ENCODE measurements at regions not wholly inside any gene's neighbourhood (a gene's known extent, or its start where the extent isn't known, plus 50 kb on each side); places are given as distances from the start of the nearest gene placed in this dataset.

DNA sequence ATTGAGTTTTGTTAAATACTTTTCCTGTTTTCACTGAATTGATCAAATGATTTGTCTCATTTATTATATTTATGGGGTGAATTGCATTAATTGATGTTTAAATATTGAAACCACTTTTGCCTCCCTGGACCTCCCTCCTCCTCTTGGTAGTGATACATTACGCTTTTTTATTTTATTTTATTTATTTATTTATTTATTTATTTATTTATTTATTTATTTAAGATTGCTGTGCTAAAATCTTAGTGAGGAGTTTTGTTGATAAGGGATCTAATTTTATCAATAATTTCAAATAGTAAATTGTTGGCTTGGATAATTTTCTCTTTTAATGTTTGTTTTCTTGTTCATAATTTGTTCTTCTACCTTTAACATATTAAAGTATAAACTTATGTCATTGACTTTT lies 1281.0 kb upstream of the NXPH2 start:
- DNase-seq = no peak

DNA sequence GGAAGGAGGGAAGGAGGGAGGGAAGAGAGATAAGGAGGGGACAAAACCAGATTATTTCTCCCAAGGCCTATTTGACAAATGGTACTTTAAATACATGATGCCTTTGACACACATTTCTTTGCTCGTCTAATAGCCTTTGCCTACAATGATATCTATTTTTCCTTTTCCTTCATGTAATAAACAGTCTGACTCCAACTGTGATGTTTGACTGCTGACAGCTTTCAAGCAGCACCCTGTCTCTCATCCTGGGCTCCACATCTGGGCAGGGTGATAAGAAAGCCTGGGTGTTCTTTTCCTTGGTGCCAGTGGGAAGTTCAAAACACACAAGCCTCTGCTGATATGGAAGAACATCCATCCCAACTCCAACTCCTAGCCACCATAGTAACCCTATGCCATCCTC lies 1277.7 kb upstream of the NXPH2 start:
- no peak for DNase-seq

DNA sequence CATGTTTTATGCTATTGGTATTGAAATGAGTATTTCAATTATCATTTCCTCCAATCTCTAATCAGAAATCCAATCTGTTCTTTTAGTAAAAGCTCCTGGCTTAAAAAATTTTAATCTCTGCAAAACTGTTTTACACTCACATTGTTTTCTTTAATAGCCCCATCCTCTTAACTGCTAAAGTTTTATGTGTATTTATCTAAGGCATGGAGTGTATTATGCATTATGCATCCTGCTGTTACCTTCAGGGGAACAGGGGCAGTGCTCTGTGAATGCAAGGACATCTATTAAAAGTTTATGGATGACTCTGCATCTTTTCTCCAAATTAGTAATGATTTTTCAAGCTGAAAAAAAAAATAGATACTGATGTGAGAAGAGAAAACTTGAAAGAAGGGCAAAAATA lies 1261.6 kb upstream of the NXPH2 start:
- no peak for DNase-seq

DNA sequence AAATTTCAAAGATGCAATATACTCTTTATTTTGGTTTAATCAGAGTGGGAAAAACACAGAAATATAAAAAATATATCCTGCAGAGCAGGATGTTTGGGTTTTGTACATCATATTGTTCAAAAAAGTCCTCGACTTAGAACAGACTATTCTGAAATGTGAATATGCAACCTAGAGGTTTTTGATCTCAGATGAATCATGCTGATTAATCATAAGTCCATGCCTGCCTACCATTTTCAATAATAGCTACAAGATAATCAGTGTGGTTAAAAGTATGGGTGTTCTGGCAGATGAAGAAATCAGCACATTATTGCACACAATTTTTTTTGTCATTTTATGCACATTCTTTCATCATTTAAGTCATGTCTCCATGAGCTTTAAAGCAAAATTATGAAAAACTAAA lies 1261.0 kb upstream of the NXPH2 start:
- DNase-seq = no peak

DNA sequence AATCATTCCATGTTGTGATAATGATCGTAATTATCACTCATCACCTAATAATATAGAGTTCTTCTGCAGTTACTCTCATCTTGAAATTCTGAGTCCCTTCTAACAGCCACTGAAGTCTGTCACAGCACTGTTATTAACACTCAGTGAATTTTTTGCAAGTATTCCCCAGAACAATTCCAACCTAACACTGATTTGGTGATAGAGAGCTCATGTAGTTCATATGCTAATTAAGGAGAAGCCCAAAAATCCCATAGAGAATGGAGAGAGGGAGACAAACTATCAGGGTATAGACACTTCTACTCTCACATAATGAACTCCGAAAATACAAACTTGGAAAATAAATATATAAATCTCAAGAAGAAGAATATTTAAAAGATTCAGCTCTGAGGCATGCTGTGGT lies 1253.4 kb upstream of the NXPH2 start:
- no peak for DNase-seq

DNA sequence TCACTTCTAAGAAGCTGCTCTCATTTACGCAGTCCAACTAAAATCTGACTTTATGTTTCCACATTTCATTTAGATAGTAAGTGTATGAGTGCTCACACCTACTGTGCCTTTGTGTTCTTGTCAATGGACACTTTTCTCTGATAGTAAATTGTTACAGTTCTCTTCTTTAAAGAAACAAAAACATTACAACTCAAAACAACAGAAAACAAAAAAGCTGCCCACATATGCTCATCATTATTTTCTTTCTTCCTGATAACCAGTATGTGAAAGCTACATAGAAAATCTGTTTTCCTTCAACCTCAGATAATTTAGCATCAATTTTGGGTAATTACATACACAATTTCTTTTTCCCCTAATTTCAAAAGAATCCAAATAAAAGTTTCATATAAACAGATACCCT lies 1247.8 kb upstream of the NXPH2 start:
- DNase-seq = no peak

DNA sequence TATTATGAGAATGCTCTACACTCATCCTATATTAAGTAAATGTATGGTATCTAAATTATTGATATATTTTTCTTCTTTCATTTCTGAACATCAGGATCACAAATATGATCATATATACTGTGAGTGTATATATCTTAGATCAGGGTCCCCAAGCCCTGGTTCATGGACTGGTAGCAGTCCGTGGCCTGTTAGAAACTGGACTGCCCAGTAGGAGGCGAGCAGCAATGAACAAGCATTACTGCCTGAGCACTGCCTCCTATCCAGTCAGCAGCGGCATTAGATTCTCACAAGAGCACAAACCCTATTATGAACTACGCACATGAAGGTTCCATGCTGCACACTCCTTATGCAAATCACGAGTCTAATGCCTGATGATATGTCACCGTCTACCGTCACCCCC lies 1247.1 kb upstream of the NXPH2 start:
- DNase-seq = no peak

DNA sequence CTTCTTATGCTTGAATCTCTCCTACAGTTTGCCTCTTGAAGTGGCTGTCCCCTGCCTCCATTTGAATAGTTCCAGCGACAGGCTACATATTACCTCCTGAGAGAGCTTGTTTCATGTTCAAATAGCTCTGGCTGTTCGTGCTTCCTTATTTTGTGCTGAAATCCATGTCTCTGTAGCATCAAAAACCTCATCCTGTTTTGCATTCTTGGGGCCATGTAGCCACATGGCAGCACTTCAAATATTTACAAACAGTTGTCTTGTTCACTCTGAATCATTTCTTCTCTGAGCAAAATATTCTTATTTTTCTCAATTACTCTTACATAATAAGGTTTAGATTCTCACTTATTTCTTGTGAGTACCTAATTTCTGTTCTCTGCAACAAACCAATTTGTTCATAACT lies 1243.1 kb upstream of the NXPH2 start:
- DNase-seq = no peak

DNA sequence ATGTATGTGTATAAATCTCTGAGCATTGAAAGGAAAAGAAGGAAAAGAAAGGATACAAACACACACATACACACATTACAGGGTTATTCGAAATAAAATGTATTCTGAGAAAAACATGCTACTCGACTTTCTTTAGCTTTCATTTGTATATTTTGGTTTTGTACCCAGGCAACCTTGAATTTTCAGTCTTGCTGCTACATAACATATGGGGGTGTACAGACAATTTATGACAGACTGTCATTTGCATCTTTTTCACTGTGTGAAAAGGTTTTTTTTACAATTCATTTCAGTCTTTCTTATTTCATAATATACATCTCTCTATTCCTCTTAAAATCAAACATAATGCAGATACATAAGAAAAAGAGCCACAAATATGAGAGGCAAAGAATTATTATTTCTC lies 1238.4 kb upstream of the NXPH2 start:
- no peak for DNase-seq

DNA sequence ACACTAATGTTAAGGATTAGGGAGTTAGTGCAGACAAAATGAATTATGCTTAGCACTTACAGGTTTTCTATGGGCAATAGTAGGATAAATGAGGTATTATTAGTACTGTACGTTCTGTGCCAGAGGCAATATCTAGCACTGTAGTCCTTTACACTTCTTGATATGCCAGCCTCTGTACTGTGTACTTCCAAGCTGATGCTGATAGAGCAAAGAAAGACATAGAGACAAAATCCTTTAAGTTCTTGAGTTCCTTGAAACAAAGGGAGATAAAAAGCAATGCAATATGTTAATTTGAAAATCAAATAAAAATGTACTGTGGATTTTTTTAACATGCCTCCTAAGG lies 1234.0 kb upstream of the NXPH2 start:
- DNase-seq = no peak

DNA sequence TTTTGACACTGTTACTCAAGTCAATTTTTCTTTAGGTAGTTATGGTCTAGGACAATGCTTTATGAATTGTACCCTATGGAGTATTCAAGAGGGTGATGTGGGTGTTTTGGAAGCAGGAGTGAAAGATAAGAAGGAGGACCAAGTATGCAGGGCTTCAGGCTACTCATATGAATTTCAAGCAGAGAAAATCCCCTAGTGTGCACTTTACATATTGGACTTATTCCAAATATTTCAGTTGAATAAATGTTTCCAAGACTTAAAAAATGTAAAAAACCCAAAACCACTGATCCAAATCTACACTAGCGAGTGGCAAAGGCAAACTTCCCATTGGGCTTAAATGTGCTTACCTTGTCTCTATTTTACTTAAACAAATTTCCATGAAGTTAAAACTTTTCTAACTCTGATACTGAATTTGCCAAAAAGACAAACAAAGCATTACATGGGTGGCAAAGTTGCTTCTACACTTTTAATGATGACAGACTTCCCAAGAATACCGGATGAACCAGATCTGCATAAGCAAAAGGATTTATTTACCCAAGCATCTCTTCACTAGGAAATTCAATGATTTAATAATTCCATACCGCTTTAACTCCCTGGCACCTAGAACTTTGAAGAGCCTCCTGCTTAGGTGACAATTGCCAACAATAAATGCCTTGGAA lies 1233.5 kb upstream of the NXPH2 start:
- no peak for DNase-seq

DNA sequence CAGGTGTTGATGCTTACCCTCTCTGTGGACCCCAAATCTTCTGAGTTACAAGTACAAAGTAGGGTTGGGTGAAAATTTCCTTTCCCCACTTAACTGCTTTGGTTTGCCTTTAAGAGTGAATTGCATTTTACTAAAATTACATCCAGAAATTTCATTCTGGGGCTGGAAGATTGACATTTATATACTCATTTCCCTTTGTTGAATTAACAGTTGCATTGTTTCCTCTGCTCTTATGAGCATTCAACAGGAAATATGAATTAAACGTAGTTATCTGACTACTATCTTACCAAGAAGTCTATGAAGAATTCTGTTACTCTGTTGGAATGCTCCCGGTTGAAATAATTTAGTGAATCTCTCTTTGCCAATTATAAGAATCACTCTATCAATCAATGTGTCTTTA lies 1231.1 kb upstream of the NXPH2 start:
- DNase-seq = no peak

DNA sequence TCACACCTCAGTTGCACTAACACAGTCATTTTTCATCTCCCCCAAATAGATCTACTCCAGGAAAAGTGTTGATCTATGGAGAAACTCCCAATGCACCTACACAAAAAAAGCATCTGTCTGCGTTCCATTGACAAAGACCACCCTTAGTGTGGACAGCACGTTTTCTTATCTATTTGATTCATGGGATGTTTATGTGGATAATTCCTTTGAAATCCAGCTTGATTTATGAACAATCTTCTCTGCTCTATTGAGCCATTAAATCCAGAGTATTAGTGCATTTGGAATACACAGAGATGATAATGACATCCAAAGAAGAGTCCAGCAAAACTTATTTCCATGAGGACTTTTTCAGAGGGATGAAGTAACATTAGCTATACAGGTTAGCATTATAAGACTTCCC lies 1221.9 kb upstream of the NXPH2 start:
- DNase-seq = no peak

DNA sequence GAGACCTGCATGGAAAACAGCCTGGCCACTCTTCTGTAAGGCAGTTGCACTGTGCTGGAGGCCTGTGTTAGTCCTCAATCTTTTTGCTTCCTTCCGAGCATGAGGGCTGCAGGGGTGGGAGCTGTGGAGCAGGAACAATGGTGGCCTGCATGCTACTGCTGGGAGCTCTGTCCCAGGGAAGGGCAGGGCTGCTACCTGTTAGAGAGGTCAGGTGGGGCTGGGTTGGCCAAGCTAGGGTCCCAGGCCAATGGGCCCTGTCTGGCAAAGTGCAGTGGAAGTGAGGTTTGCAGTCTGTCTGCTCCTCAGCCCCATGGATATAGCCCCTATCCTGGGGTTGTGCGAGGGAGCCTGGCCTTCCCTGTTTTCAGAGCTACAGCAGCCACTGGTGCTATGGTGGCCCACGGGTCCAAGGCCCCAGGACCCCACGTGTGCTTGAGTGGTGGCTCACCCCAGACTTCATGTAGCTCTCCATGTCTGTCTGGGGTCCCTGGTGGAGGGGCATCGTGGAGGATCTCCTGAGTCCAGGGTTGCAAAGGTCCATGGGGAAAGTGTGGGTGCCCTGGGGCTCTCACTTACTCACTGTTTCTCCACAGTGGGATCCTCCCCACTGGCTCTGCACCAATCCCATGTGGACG lies 1212.6 kb upstream of the NXPH2 start:
- DNase-seq = no peak

DNA sequence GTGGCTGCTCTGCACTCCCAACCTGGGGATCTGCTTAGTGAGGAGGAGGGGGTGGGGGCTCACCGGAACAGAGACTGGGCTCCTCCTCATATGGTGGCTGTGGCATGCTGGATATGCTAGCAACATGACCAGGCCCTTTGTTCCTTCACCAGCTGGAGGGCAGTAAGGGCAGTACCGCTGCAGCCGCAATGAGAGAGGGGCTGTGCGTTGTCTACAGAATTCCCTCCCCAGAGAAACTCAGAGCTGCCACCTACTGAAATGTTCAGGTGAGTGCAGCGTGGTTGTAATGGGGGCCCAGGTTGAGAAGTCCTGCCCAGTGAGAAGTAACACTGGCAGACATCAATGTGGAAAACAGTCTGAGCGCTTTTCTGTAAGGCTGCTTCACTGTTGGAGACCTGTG lies 1211.9 kb upstream of the NXPH2 start:
- no peak for DNase-seq

DNA sequence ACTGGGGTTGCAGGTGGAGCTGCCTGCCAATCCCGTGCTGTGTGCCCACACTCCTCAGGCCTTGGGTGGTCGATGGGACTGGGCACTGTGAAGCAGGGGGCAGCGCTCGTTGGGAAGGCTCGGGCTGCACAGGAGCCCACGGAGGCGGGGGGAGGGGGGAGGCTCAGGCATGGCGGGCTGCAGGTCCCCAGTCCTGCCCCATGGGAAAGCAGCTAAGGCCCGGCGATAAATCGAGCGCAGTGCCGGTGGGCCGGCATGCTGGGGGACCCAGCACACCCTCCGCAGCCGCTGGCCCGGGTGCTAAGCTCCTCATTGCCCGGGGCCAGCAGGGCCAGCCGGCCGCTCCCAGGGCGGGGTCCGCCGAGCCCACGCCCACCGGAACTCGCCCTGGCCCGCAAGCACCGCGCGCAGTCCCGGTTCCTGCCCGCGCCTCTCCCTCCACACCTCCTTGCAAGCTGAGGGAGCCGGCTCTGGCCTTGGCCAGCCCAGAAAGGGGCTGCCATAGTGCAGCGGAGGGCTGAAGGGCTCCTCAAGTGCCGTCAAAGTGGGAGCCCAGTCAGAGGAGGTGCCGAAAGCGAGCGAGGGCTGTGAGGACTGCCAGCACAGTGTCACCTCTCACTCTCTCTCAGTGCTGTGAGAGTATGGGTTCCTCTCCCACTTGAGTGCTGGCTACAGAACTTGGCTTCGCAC lies 1210.6 kb upstream of the NXPH2 start:
- DNase-seq = no peak

DNA sequence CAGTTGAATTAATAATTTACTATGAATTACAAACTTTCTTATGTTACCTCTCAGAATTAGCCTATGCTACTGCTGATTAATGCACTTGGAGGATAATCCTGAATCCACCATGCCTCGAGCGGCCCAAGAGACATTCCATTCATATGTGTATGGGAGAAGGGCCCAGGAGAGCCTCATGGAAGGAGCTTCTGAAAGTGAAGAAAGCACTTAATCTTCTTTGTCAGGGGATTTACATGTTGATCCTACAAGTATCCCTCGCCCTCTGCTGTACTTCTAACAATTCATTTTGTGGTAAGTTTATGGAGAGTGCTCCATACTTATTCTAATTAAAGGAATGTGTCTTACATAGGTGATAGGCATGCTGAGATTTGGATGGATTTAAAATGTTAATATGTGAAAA lies 1189.1 kb upstream of the NXPH2 start:
- no peak for DNase-seq

DNA sequence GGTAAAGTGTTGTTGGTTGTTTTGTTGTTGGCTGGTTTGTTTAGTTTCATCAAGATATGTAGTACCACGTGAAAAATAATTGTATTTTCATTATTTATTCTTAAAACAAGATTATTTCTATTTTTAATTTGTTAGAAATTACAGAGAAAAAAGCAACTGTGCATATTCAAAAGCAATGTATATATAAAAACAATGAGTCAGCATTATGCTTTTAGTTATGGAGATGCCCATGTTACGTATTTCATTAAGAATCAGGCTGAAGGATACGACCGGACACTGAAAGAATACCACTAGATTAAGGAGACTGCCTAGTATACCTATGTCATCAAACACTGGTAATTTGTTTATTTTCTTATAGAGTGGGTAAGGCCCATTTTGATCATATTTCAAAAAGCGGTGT lies 1188.4 kb upstream of the NXPH2 start:
- DNase-seq = no peak

DNA sequence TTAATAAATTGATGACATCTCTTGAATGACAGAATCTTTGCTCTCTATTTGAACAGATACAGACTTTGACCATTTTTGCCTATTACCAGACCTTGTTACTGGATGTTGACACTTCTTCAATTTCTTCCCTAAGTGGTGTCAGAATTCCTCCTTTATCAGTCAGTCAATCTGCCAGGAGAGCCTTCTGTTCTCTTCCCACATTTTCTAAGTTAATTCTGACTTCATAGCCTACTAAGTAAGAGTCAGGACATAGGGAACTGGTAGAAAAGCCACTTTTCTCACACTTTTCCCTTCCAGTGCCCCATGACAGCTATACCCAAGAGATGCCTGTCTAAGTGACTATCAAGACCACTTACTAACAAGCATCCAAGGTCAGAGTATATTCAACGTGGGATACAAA lies 1187.5 kb upstream of the NXPH2 start:
- no peak for DNase-seq

DNA sequence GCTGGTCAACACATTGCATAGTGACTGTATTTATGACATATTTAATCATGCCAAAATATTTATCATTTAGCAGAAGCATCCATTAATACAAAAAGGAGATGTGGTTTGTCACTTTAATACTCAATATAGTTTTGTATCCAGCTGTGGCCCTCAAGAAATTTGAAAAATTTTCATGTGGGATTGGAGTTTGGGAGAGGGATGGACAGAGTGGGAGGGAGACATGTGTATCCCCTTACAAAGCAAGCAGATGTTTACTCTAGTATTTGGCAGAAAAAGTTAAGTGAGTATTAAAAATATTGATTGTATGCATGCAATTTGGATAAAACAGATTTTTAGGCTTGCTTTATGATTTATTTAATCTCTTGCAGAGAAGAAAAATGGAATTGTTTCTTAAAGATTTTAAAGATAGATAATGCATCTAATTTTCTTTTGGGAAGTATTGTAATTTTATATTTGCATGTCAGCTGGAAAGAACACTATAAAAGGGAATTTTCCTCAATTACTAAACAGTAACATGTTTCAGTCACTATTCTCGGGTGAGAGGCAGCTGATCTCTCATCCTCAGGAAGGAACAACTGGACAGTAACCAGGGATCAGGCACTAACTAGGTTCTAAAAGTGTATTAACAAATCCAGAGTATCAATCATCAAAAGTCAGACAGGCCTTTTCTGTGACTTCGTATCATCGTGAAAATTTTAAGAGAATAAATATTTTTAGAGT lies 1184.7 kb upstream of the NXPH2 start:
- DNase-seq = no peak

DNA sequence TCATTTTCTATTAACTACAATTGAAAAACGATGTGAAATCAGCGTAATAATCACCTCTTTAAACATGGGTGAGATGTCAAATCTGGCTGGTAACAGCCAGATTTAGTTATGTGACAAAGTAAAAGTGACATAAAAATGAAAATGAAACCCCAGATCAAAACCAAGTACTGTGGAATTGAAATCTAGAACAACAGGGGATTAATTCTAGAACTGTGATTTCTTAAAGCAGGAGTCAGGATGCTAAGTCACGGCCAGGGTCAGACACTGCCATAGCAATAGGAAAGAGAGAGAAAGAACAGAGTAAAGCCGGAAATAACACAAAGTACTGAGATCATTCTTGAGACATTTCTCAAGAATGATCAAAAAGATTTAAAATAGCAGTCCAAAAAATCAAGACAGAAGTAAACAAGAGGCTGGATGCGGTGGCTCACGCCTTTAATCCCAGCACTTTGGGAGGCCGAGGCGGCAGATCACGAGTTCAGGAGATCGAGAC lies 1183.7 kb upstream of the NXPH2 start:
- DNase-seq = no peak

DNA sequence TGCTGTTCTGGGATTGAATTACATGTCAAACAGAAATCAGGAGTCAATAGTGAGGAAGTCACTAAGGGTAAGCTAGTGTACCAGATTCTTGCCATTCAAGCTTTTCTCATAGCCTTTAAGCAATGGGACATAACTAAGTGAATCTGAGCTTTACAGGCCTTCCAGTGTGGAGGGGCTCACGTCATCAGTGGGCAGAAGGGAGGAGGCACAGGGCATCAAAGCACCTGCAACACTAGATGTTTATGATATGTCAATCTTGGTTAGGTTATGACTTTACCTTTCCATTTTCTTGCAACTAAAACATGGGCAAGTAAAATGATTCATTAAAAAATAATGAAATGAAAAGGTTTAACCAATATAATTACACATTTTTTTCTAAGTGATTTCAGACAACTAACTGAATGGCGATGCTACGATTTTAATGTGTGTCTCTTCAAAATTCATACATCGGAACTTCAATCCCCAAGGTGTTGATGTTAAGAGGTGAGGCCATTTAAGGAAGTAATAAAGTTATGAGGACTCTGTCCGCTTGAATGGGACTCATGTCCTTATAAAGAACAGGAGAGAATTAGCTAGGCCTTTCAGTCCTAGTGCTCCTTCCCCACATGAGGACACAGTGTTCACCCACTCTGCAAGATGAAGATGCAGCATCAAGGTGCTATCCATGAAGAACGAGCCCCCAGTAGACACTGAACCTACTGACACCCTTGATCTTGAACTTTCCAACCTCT lies 1169.2 kb upstream of the NXPH2 start:
- DNase-seq = no peak

DNA sequence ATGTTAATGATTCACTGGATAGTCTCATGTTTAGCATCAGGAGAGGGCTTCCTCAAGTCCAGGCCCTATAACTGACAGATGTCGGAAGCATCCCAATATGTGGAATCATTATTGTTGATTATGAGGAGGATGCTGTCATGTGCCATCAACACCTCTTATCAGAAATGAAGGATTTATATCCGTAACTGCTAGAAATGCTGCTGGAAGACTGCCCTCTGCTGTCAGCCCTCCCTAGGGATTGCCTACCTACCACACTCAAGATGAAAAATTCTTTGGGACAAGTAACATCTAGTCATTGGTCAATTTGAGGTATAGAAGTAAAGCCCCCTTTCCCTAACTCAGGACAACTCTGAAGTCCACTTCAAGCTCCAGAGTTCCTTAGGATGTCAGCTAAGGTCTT lies 1166.5 kb upstream of the NXPH2 start:
- DNase-seq = no peak

Measured in NCI-H524 treated with DMSO at 0.1 percent for 48 hours (cell line).